ENCODE measurements at regions not wholly inside any gene's neighbourhood (a gene's known extent, or its start where the extent isn't known, plus 50 kb on each side); places are given as distances from the start of the nearest gene placed in this dataset.

DNA sequence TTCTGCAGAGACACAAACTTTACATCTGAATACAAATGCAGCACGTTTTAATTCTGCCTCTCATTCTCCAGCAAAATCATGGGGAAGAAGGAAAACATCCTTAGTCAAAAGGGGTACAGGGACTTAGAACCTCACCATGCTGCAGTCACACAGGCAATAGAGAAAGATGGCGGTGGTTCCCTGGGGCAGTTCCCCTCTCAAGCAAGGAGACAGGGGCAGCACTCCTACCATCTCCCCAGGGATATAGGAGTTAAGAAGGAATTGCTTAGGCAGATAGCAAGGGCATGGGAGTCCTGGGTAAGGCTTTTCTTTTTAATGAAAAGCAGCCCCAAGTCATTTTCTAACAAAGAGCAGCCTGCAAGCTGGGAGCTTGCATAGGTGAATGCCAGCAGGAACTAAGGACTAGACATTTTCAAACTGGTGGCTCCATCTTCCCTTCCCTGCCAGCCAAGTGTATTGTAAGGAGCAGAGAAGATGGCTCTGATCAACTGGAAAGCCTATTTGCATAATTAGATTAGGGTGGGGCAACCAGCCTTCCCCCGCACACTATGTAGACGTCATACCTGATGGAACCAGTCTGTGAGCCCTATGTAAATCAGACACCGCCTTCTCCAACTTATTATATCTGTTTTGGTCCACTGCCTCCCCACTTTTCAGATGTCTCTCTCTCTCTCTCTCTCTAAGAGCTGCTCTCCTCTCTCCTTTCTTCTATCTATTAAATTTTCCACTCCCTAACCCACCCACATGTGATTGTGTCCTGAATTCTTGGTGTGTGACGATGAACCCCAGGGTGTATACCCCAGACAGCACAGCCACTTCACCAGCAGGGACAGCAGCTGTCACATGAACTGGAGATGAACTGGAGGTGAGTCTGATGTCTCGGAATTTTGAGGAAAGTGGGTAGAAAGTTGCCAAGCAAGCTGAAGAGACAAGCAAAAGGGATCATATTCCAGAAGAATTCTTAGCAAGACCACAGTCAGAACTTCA, 514.5 kb downstream of the IRS2 start:
- TF ChIP-seq FOXP2 (optimal IDR thresholded peaks at IDR 0.05; ENCODE audit: control extremely low read depth, extremely low read length, insufficient read depth) (no peak), EZH2 (IDR thresholded peaks at IDR 0.05) (no peak)

Data from SK-N-MC (cell line).